Neural progenitor cell (in vitro differentiated cells): ENCODE measurements at regions not wholly inside any gene's neighbourhood (a gene's known extent, or its start where the extent isn't known, plus 50 kb on each side); places are given as distances from the start of the nearest gene placed in this dataset.

Source experiments
- DNase-seq: peaks from one replicate; pipeline ENCODE4 v3.0.0-alpha.2; 2016; ENCODE audit warnings: low spot score
- H2AFZ ChIP-seq: fragments of 200-600 bp; sonication (generic); replicated peaks from 2 replicates; pipeline ENCODE4 v1.6.1; 2016; ENCODE audit warnings: antibody characterized with exemption
- H3F3A ChIP-seq: fragments of 200-600 bp; sonication (generic); 2 replicates; pipeline ENCODE4 v1.6.1; 2016; ENCODE audit warnings: antibody characterized with exemption, low read depth
- H3K27ac ChIP-seq: fragments of 200-600 bp; sonication (generic); 2 replicates; pipeline ENCODE4 v1.5.1; 2016; ENCODE audit warnings: mild to moderate bottlenecking
- H3K27me3 ChIP-seq: fragments of 200-600 bp; sonication (generic); 2 replicates; pipeline ENCODE4 v1.6.1; 2016; ENCODE audit warnings: mild to moderate bottlenecking, moderate library complexity
- H3K36me3 ChIP-seq: fragments of 200-600 bp; sonication (generic); 2 replicates; pipeline ENCODE4 v1.5.1; 2016
- H3K4me1 ChIP-seq: fragments of 200-600 bp; sonication (generic); 2 replicates; pipeline ENCODE4 v1.6.1; 2016; ENCODE audit warnings: mixed run types
- H3K4me2 ChIP-seq: fragments of 200-600 bp; sonication (generic); 2 replicates; pipeline ENCODE4 v1.6.1; 2016
- H3K4me3 ChIP-seq: fragments of 200-600 bp; sonication (generic); 2 replicates; pipeline ENCODE4 v1.5.1; 2016
- H3K79me2 ChIP-seq: fragments of 200-600 bp; sonication (generic); 2 replicates; pipeline ENCODE4 v1.6.1; 2016; ENCODE audit warnings: low read depth
- H3K9ac ChIP-seq: fragments of 200-600 bp; sonication (generic); 2 replicates; pipeline ENCODE4 v1.6.1; 2016
- H3K9me3 ChIP-seq: fragments of 200-600 bp; sonication (generic); 2 replicates; pipeline ENCODE4 v1.5.1; 2016; ENCODE audit warnings: low read depth
- H4K20me1 ChIP-seq: fragments of 200-600 bp; sonication (generic); 2 replicates; pipeline ENCODE4 v1.6.1; 2016; ENCODE audit warnings: low read depth
- H3K27ac Mint-ChIP-seq: 3 replicates; pipeline ENCODE4 v1.8.0; 2021; ENCODE audit warnings: mixed read lengths
- H3K27me3 Mint-ChIP-seq: 2 replicates; pipeline ENCODE4 v1.8.0; 2022; ENCODE audit warnings: low read depth, mild to moderate bottlenecking, inconsistent platforms, moderate library complexity, mixed read lengths; ENCODE audit not compliant: insufficient read depth
- H3K36me3 Mint-ChIP-seq: 3 replicates; pipeline ENCODE4 v1.8.0; 2021; ENCODE audit warnings: mixed read lengths
- H3K4me1 Mint-ChIP-seq: 3 replicates; pipeline ENCODE4 v1.8.0; 2021; ENCODE audit warnings: mixed read lengths
- H3K4me3 Mint-ChIP-seq: 3 replicates; pipeline ENCODE4 v1.8.0; 2021; ENCODE audit warnings: mild to moderate bottlenecking, moderate library complexity, mixed read lengths
- H3K9me3 Mint-ChIP-seq: 3 replicates; pipeline ENCODE4 v1.8.0; 2020; ENCODE audit warnings: mixed read lengths
- CTCF ChIP-seq: fragments of 200-600 bp; sonication (generic); IDR thresholded peaks from 2 replicates; pipeline ENCODE4 v1.5.1; 2017; ENCODE audit warnings: antibody characterized with exemption, mild to moderate bottlenecking
- EZH2 ChIP-seq: fragments of 200-600 bp; sonication (generic); IDR thresholded peaks from 2 replicates; pipeline ENCODE4 v1.6.1; 2017; ENCODE audit warnings: antibody characterized with exemption, mild to moderate bottlenecking, moderate library complexity
- EZH2phosphoT487 ChIP-seq: fragments of 200-600 bp; sonication (generic); IDR thresholded peaks from 2 replicates; pipeline ENCODE4 v1.6.1; 2017; ENCODE audit warnings: antibody characterized with exemption

GRCh38 chr18:2201036-2201600 lies 370.2 kb downstream of the METTL4 start:
- no peak overlapping the region for H3K9ac ChIP-seq
- Mint-ChIP-seq H3K4me3 (no peak overlapping the region), H3K27ac (no peak overlapping the region), H3K9me3 (peaks cover 2% of the 10 kb centered on the region), H3K4me1 (no peaks in the 10 kb centered on the region), H3K36me3 (no peaks in the 10 kb centered on the region), H3K27me3 (peaks cover 2% of the 10 kb centered on the region)
- H3K27me3 ChIP-seq, result no peaks in the 10 kb centered on the region
- no peak overlapping the region for H2AFZ ChIP-seq
- no peaks in the 10 kb centered on the region for H3K36me3 ChIP-seq
- no peaks in the 10 kb centered on the region for H4K20me1 ChIP-seq
- no peaks in the 10 kb centered on the region for H3K4me1 ChIP-seq
- H3K4me2 ChIP-seq, result no peak overlapping the region
- no peak for TF ChIP-seq EZH2
- no peaks in the 10 kb centered on the region for H3F3A ChIP-seq
- H3K9me3 ChIP-seq, result no peaks in the 10 kb centered on the region
- no peak overlapping the region for H3K27ac ChIP-seq
- no peak overlapping the region for H3K4me3 ChIP-seq
- no peak for DNase-seq
- no peaks in the 10 kb centered on the region for H3K79me2 ChIP-seq

- Mint-ChIP-seq H3K4me1 (no peaks in the 10 kb centered on the region), H3K27me3 (peaks cover 2% of the 10 kb centered on the region), H3K36me3 (no peaks in the 10 kb centered on the region), H3K4me3 (no peak overlapping the region), H3K9me3 (peaks cover 2% of the 10 kb centered on the region), H3K27ac (no peak overlapping the region)
- no peaks in the 10 kb centered on the region for H3K36me3 ChIP-seq
- H3K27me3 ChIP-seq, result no peaks in the 10 kb centered on the region
- no peak overlapping the region for H3K9ac ChIP-seq
- H3K4me1 ChIP-seq, result no peaks in the 10 kb centered on the region
- TF ChIP-seq EZH2phosphoT487, result no peak
- no peak for TF ChIP-seq CTCF
- no peaks in the 10 kb centered on the region for H3K9me3 ChIP-seq
- H3K4me2 ChIP-seq, result no peak overlapping the region
- H3K4me3 ChIP-seq, result no peak overlapping the region
- H2AFZ ChIP-seq, result no peak overlapping the region
- no peak overlapping the region for H3K27ac ChIP-seq
- no peaks in the 10 kb centered on the region for H4K20me1 ChIP-seq
- DNase-seq, result no peak
- no peaks in the 10 kb centered on the region for H3K79me2 ChIP-seq
- H3F3A ChIP-seq, result no peaks in the 10 kb centered on the region
Observed at GRCh38 chr18:2204736-2205135, 366.6 kb downstream of the METTL4 start.

- TF ChIP-seq CTCF (no peak), EZH2 (no peak)
- Mint-ChIP-seq H3K4me3 (no peak overlapping the region), H3K27me3 (peaks cover 4% of the 10 kb centered on the region), H3K36me3 (no peaks in the 10 kb centered on the region), H3K4me1 (no peaks in the 10 kb centered on the region), H3K27ac (no peak overlapping the region), H3K9me3 (peaks cover 2% of the 10 kb centered on the region)
- Histone ChIP-seq H3K79me2 (no peaks in the 10 kb centered on the region), H3K4me1 (no peaks in the 10 kb centered on the region), H3K36me3 (no peaks in the 10 kb centered on the region), H3K4me3 (no peak overlapping the region), H3K9me3 (no peaks in the 10 kb centered on the region), H3K4me2 (no peak overlapping the region), H3F3A (no peaks in the 10 kb centered on the region), H2AFZ (no peak overlapping the region), H3K27me3 (no peaks in the 10 kb centered on the region), H3K27ac (no peak overlapping the region), H3K9ac (no peak overlapping the region), H4K20me1 (no peaks in the 10 kb centered on the region)
- no peak for DNase-seq
Observed at GRCh38 chr18:2207294-2207693, 364.0 kb downstream of the METTL4 start.

GRCh38 chr18:2212598-2213205 lies 358.6 kb downstream of the METTL4 start:
- no peaks in the 10 kb centered on the region for H3K27me3 ChIP-seq
- no peaks in the 10 kb centered on the region for H3F3A ChIP-seq
- no peaks in the 10 kb centered on the region for H3K79me2 ChIP-seq
- H3K4me2 ChIP-seq, result no peak overlapping the region
- H3K36me3 ChIP-seq, result no peaks in the 10 kb centered on the region
- H2AFZ ChIP-seq, result no peak overlapping the region
- no peak overlapping the region for H3K27ac ChIP-seq
- no peaks in the 10 kb centered on the region for H3K9me3 Mint-ChIP-seq
- peaks cover 2% of the 10 kb centered on the region for H3K27me3 Mint-ChIP-seq
- no peak overlapping the region for H3K4me3 ChIP-seq
- no peaks in the 10 kb centered on the region for H3K4me1 ChIP-seq
- no peak overlapping the region for H3K9ac ChIP-seq
- peaks cover 3% of the 10 kb centered on the region for H3K9me3 ChIP-seq
- no peaks in the 10 kb centered on the region for H4K20me1 ChIP-seq
- H3K4me3 Mint-ChIP-seq, result no peak overlapping the region
- no peak overlapping the region for H3K27ac Mint-ChIP-seq
- TF ChIP-seq EZH2 (no peak), EZH2phosphoT487 (no peak), CTCF (no peak)
- DNase-seq, result no peak
- no peaks in the 10 kb centered on the region for H3K36me3 Mint-ChIP-seq
- no peaks in the 10 kb centered on the region for H3K4me1 Mint-ChIP-seq
